EH (cell line): ENCODE measurements at regions not wholly inside any gene's neighbourhood (a gene's known extent, or its start where the extent isn't known, plus 50 kb on each side); places are given as distances from the start of the nearest gene placed in this dataset.
"Not testable (repeated sequence)": the region's sequence is repeated elsewhere in the genome, so short reads cannot be mapped to it uniquely, and the experiment has no call there.

Source experiments
- DNase-seq: peaks from one replicate; pipeline ENCODE4 v3.0.0-alpha.2; 2015; ENCODE audit warnings: low read depth

DNA sequence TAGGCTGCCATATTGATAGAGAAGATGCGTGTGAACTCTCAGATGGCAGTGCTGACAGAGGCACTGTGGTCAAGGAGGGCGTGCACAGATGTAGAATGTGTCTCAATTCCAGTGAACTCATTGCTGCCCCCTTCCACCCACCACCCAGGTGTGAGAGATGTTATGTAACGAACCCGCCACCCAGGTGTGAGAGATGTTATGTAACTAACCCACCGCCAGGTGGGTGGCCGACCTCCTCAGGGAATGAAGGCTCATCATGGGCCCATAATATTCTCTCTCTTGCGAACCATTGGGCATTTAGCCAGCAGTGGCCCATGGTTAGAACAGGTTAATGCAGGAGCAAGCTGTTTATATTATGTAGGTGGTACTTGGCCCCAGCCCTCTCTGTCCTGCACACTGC is 140.4 kb upstream of the MTPN start:
- DNase-seq = no peak

DNA sequence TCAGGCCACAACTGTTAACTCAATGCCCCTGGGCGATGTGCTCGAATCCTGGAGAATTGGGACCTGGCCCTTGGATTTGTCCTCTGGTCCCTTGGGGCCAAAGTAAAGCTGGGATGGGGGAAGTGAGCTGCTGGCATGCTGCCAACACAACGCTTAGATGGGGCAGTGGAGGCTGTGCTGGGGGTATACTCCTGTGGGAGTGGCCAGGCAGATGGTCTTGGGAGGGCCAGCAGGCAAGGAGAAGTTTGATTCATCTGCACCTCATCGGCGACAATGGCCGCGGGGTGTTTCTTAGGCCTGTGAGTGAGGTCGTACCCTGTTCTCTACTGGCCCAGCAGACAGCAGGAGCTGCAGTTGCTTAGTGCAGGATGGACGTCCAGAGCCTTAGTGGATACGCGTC is 139.0 kb upstream of the MTPN start:
- DNase-seq = no peak

DNA sequence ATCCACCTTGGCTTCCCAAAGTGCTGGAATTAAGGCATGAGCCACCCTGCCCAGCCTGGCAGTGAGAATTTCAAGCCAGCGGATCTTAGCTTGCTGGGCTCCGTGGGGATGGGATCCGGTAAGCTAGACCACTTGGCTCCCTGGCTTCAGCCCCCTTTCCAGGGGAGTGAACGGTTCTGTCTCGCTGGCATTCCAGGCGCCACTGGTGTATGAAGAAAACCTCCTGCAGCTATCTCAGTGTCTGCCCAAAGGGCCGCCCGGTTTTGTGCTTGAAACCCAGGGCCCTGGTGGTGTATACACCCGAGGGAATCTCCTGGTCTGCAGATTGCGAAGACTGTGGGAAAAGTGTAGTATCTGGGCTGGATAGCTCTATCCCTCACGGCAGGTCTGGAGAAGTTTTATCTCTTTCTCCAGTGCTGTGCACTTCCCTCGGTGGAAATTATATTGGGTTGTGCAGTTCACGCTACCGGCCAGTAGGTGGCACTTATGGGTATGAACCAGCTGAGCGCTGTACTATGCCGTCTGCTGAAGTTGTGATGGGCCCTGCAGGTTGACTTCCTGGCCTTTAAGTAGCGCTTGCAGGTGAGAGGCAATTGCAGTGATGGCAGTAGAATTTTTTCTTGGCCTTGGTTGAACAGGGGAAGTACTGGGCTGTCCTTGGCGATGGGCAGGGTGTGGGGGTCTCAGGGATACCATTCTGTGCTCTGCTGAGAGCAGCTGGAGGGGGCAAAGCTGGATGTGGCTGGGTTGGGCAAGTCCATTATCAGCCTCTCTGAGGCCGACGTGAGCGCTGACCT is 138.0 kb upstream of the MTPN start:
- peak; percentile 55 for DNase-seq

DNA sequence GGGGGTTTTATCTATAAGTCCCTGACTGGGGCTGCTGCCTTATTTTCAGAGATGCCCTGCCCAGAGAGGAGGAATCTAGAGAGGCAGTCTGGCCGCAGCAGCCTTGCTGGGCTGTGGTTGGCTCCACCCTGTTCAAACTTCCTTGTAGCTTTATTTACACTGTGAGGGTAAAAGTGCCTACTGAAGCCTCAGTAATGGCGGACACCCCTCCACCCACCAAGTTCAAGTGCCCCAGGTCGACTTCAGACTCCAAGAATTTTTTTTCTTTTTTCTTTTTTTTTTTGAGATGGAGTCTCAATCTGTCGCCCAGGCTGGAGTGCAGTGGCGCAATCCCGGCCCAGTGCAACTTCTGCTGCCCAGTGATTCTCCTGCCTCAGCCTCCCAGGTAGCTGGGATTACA is 137.3 kb upstream of the MTPN start:
- DNase-seq = not testable (repeated sequence)

DNA sequence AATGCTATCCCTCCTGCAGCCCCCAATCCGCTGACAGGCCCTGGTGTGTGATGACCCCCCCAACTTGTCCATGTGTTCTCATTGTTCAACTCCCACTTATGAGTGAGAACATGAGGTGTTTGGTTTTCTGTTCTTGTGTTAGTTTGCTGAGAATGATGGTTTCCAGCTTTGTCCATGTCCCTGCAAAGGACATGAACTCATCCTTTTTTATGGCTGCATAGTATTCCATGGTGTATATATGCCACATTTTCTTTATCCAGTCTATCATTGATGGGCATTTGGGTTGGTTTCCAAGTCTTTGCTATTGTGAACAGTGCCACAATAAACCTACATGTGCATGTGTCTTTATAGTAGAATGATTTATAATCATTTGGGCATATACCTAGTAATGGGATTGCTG is 131.9 kb upstream of the MTPN start:
- DNase-seq = not testable (repeated sequence)

DNA sequence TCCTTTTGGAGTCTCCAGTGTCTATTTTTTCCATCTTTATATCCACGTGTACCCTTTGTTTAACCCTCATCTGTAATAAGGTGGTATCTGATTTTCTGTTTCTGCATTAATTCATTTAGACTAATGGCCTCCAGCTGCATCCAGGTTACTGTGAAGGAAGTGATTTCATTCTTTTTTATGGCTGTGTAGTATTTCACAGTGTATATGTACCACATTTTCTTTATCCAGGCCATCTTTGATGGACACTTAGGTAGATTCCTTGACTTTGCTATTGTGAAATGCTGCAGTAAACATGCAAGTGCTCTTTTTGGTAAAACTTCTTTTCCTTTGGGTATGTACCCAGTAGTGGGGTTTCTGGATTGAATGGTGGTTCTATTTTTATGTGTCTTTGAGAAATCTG is 128.0 kb upstream of the MTPN start:
- DNase-seq = no peak

DNA sequence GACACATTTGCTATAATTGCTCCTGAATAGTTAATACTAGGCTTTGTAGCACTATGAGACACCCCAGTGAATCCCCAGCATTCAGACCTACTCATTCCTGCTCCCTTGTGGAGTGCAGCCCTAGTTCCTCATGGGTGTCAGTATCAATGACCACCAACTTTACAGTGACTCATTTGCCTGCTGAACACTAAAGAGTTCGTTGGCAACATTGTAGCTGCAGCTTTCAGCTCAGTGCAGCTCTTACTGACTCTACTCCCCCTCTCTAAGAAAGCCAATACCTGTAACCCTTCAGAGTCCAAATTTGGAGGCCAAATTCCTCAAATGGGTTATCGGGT is 127.1 kb upstream of the MTPN start:
- DNase-seq = no peak

DNA sequence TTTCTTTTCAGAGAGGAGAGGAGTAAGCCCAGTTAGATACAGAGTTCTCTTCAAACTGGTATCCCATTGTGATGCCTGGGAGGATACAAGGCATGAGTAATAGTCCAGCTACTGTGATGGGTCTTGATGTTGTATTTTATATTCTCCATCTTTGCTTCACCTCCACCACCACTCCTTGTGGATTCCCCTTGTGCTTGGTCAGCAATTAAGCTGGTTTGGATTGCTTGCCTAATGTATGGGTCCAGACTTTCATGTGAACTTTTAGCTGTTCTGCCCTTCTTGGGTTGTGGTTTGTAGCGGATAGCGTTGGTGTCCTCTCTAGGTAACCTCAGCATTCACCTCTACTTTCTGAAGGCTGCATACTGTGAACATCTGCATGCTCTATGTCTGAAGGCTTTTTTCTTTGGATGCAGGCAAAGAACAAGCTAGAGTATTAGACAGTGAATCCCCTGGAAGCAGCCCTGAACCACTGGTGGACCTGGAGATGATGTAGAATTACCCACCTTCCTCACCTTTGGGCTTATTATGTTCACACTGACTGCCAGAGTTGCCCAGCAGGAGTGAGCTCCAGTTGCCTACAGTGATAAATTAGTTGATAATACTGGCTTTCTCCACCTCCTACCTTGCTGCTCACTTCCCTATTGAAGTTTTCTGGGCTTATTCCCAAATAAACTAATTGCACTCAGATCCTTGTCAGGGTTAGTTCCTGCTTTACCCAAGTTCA is 126.5 kb upstream of the MTPN start:
- DNase-seq = no peak

DNA sequence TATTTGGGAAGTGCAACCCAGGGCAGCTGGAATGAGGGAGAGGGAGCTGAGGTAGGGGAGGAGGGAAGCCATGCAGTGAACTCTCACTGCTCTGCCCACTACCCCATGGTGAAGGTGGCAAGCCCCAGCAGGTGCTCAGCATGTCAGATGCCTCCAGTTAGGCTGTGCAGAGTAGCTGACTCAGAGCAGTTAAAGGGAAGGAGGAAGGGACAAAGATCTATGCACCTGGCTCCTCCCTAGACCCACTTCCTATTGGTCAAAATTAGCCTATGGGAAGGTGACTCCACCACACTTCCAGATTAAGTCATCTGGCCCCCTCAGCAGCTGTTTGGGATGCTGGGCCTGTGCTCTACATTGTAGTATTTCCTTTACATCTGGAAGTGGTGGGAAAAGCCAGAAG is 125.7 kb upstream of the MTPN start:
- DNase-seq = no peak

DNA sequence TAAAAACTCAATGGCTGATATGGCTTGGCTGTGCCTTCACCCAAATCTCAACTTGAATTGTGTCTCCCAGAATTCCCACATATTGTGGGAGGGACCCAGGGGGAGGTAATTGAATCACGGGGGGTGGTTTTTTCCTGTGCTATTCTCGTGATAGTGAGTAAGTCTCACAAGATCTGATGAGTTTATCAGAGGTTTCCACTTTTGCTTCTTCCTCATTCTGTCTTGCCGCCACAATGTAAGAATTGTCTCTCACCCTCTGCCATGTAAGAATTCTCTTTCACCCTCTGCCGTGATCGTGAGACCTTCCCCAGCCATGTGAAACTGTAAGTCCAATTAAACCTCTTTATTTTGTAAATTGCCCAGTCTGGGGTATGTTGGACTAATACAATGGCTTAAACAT is 115.6 kb upstream of the MTPN start:
- DNase-seq = not testable (repeated sequence)

DNA sequence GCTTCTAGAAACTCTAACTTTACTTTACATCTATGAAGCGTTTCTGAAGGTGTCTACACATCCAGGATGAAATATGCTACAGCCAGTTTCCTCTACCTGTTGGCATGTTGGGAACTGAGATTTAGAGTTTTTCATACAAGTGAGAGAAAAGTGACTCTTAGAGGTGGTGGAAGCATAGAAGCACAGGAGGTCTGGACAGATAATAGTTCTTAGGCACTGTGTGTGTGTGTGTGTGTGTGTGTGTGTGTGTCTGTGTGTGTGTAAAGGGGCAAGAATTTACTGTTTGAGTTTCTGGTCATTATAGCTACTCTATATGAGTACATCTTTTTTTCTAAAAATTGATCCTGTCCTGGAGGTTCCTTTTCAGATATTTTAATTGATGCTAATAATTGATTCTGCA is 110.7 kb upstream of the MTPN start:
- no peak for DNase-seq

DNA sequence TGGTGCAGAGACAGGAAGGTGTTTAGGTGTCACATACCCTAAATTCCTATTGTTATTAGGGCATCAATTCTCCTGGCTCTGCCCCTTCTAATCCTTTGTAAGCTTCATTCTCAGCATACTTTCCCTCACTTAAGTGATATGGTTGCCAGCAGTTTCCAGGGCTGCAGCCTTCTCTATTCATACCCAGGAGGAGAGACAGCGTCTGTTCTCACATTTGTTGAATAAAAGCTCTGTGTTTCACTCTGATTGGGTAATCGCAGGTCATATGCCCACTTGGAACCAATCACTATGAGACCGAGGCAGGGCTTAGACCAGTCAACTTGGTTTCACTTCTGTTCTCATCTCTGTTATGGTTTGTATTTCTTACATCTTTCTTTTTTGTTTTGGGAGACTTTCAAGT is 109.6 kb upstream of the MTPN start:
- DNase-seq = peak; percentile 90

DNA sequence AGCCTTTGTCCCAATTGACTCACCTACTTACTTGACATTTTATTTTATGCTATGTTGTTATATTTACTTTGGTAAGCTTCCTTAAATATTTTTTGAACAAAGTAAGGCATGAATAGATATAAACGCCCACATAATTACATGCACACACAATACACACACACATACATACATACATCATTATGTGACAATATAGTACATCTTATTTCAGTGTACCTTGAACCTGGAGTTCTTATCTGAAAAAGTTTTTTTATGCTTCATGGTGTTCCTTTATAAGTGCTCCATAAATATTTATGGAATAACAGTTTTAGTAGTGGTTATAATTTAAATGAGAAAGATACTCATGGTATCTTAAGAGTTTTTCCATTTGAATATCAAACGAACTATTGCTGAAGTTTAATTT is 102.8 kb upstream of the MTPN start:
- no peak for DNase-seq

DNA sequence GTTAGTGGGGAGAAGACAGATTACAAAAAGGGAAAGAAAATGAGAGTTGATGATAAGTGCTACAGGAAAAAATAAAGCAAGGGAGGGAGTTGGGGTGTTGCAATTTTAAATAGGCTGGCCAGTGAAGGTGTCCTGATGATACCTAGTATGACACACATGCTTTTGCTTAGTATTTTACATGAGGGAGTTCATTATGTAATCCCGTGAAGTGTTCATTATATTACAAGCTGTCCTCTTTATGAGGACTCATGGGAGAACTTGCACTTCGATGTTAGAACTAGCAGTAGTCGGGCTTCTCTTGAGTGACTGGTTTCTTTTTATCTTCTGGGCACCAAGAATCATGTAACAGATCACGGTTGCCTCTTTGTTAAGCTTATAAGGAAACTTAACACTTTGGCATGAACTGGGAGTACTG is 102.3 kb upstream of the MTPN start:
- no peak for DNase-seq

DNA sequence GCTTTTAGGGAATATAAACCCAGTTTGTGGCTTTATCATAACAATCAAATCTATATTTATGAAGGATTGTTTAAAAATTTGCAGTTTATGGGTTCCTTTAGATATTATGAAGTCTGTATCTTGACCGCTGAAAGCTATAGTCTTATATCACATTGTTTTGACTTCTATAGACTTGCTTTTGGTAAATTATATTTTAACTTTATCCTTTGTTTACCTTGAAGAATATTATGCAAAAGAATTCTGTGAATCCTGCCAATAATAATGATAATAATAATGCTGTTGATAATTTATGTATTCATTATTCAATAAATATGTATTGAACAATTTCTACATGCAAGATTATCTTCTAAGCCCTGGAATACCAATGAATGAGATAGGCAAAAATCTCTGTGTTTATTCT is 101.9 kb upstream of the MTPN start:
- DNase-seq = no peak

DNA sequence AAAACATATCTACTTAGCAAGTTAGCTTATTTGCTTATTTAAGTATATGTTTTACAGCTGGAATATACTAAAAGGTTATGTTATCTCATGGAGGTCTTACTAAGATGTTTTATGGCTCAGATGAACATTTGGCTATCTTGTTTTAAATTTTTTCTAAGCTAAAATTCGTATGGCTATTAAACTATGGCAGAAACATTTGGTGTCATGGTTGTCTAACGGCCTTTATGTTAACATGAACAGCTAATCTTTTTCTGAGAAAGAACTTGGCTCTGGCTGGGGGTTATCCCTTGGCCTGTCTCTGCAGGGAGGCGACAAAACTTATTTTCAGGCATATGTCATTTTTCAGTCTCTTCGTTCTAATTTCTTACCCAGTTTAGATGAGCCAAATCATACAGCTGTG is 101.5 kb upstream of the MTPN start:
- no peak for DNase-seq

DNA sequence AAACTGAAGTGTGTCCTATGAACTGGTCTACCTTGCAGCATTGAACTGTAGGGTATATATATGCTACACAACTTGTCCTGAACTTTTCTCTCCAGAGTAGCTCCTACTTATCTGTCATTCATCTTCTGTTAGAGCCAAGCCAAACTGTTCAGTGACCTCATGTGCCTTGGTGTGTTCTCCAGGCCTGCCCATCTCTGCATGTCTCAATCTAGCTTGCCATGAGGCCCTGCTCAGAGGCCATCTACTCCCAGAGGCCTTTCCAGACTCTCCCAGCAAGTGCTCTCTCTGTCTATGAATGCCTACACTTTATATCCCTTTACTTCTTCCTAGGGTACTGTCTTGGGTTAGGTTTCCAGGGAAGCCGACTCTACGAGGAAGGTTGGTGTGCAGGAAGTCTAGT is 99.8 kb upstream of the MTPN start:
- DNase-seq = no peak

DNA sequence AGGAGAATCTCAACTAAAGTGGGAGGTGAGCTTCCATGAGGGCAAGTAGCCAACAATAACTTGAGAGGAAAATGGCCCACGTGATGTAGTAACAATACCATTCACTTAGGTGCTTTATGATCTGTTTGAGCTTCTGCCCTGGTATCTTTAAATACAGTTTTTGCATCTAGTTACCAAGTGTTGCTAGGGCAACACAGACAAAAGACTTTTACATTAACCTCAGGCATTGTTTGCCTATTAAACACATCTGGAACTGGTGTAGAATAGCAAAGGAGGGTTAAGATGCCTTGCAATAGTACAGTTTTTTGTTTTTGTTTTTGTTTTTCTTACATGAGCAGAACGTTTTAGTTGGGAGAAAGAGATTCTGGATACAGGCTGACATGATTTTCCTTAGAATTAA is 97.7 kb upstream of the MTPN start:
- DNase-seq = no peak

DNA sequence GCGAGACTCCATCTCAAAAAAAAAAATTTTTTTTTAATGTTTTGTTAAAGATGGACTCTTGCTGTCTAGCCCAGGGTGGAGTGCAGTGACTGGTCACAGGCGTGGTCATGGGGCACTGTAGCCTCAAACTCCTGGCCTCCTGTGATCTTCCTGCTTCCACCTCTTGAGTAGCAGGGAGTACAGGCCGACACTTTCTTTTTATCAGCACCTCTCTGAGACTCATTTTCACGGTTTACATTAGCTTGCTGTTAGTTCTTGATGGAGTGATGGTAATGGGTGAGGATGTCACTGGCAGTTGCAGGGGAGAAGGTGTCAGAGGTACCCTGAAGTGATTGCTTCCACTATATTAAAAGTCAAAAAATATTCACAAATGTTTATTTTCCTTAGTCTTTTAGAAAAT is 95.3 kb upstream of the MTPN start:
- no peak for DNase-seq

DNA sequence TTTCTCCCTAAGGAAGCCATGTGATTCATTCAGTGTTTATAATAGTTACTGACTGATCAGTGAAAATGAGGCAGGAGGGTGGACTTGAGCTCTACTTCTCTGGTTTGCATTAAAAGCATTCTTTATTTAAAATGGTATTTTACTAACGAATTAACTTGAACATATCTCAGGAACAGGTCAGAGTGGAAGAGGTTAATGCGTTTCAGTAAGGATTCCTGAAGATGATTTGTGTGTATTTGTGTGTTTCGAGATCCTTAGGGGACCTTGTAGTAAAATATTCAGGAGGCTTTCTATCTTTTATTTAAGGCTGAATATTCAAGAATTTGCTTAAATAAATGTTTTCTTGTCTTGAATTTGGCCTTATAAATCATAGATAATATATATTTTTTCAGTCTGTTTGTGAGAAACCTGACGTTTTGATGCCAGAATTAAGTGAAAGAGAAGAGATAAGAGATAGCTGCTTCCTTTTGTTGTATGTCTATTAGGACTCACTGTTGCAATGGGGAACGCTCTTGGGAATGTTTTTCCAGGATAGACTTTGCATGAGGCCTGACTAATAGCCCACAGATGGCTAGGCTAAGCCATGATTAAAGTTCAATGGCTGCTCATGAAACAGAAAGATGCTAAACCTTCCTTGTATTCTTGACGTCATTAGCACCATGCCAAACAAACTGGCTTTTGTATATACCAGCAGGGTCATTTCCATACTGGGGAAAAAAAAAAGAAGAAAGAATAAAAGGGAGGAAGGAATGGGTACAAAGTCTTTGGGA is 93.8 kb upstream of the MTPN start:
- DNase-seq = no peak

DNA sequence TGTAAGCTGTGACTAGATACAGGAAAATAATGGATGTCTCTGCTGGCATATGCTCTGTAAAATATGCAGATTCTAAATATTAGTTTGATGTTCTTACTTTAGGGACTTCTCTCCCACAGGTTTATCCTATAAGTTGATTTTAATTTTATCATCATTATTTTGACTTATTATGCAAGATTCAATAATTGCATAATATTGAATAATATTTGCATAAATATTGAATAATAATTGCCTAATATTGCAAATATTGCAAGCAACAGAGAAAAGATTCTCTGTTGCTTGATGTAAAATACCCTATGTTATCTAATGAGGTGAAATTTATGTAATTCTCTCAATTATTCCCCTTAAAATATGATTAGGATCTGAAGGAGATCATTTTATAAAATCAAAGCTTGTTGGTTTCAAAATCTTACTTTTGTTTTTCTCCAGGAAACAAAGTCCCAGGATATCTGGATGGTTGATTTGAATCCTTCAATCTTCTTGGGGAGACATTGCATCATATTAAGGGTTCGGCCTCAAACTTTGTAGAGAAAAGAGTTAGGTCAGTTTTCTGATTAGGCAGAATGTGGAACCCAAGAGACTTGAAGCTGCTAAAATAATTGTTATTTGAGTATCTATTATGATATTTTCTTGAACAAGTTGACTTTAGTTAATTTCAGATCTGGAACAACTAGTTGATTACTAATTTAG is 92.8 kb upstream of the MTPN start:
- DNase-seq = no peak

DNA sequence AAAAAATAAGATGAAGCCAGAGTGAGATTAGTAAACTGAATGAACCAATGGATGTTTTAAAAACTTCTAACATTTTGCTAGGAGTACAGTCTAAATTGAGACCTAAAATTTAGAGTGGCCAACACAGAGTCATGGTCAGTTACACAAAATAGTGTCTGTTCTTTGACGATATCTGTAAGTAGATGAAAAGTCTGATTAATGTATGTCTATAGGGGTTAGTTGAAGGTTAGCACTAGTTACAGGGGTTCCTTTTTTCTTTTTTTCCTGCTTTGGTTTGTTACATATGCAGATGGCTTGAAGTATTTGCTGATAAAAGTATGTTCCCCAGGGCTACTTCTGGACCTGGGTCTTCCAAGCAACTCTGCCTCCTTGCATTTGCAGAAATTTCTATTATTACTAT is 90.1 kb upstream of the MTPN start:
- no peak for DNase-seq
